GM19324 (cell line): ENCODE measurements at regions not wholly inside any gene's neighbourhood (a gene's known extent, or its start where the extent isn't known, plus 50 kb on each side); places are given as distances from the start of the nearest gene placed in this dataset.
"Not testable (repeated sequence)": the region's sequence is repeated elsewhere in the genome, so short reads cannot be mapped to it uniquely, and the experiment has no call there.

Experiments used
- ATAC-seq: cut with Tn5 transposase; IDR thresholded peaks from one replicate; pipeline ENCODE4 v1.9.1; 2021; ENCODE audit warnings: mild to moderate bottlenecking, moderate library complexity; ENCODE audit not compliant: unreplicated experiment, low FRiP score

DNA sequence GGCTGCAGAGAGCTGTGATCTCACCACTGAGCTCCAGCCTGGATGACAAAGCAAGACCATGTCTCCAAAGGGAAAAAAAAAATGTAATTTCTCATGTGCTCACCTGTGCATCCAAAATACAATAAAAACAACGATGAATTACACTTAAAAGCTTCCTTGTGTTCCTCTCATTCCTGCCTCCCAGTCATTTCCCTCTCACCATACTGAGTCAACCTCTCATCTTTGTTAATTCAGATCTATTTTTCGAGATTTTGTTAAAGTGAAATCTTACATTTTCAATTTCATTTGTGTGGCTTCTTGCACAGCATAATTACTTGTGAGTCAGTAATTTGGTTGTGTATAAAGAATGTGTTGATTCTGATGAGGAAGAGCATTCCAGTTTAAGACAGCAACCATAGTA lies 1203.2 kb downstream of the TMEM121 start:
- ATAC-seq = no peak

- ATAC-seq = no peak
These were observed 1207.4 kb downstream of the TMEM121 start for GRCh38 chr14:106733771-106734170.

GRCh38 chr14:106737021-106737420 lies 1210.6 kb downstream of the TMEM121 start:
- no peak for ATAC-seq

DNA sequence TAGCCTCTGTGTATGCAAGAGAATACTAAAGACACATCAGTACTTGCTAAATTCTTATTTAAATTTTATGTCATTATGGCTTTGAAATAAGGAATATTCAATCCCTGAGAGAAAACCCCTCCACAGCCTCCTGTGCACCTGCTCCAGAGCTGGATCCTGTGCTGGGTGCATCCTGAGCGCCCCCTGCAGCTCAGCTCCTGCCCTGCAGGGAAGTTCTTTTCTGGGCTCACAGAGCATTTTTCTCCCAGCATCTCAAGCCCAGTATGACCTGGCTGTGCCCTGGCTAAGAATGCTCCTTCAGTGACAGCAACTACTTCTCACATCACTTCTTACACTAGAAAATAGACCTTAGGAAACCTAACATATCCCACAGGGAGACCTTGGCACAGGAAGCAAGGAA lies 1211.7 kb downstream of the TMEM121 start:
- no peak for ATAC-seq

DNA sequence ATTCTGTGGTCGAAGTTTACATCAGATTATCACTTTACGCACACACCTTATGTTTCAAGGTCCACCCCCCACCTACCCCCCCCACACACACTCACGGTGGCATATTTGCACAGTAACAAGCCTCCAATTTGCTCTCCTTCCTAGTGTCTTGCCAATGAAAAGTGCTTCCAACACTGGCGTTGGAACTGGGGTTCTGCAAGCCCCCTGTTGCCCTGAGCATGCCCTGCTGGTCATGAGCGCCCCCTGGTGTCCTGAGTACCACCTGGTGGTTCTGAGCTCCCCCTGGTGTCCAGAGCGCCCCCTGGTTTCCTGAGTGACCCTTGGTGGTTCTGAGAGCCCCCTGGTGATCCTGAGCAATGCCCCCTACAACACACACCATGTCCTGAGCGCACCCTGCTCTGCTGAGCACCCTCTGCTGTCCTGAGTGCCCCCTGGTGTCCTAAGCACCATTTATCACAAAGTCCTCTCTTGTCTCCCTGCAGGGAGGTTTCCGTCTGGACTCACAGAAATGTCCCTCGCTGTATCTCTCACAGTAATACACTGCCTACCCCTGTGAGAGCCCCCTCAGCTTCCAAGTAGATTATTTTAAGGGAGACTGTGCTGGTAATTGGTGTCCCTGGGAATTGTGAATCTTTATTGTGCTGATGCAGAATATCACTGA lies 1212.3 kb downstream of the TMEM121 start:
- not testable (repeated sequence) for ATAC-seq

DNA sequence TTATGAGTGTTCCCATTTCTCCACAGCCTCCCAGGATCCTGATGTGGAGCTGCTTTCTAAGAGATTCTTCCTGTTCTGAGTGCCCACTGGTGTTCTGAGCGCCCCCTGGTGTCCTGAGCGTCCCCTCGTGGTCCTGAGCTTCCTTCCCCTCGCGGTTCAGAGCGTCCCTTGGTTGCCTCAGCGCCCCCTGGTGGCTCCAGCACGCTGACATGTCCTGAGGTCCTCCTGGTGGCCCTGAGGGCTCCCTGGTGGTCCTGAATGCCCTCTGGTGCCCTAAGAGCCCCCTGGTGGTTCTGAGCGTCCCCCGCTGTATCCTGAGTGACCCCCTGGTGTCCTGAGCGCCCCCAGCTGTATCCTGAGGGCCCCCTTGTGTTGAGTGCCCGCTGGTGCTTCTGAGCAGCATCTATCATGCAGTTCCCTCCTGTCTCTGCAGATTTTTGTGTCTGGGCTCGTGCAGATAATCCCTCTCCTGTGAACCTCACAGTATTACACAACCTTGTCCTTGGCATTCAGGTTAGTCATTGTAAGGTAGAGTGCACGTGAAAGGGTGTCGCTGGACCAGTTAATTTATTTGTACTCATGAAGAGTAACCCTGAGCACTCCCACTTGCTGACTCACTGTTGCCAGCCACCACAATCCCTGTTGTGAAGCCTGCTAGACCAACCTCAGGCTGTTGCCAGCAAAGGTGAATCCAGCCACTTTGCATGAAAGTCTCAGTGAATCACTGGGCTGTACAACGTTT lies 1214.9 kb downstream of the TMEM121 start:
- peak; percentile 75 for ATAC-seq

GRCh38 chr14:106745016-106745767 lies 1218.8 kb downstream of the TMEM121 start:
- not testable (repeated sequence) for ATAC-seq

DNA sequence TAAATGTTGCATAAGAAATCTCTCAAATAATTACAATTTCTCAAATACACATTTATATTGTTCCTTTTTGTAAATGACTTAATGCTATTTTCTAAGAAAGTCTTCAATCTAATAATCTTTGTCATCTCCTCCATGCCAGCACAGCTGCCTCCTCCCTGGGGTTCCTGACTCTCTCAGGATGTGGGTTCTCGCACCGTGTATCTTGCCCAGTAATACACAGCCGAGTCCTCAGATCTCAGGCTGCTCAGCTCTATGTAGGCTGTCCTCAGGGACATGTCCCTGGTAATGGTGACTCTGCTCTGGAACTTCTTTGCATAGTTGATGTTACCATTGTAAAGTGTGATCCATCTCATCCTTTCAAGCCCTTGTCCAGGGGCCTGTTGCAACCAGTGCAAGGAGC lies 1223.7 kb downstream of the TMEM121 start:
- ATAC-seq = not testable (repeated sequence)

- not testable (repeated sequence) for ATAC-seq
These were observed 1227.4 kb downstream of the TMEM121 start for GRCh38 chr14:106753751-106754150.

GRCh38 chr14:106757444-106757843 lies 1231.1 kb downstream of the TMEM121 start:
- ATAC-seq = not testable (repeated sequence)

DNA sequence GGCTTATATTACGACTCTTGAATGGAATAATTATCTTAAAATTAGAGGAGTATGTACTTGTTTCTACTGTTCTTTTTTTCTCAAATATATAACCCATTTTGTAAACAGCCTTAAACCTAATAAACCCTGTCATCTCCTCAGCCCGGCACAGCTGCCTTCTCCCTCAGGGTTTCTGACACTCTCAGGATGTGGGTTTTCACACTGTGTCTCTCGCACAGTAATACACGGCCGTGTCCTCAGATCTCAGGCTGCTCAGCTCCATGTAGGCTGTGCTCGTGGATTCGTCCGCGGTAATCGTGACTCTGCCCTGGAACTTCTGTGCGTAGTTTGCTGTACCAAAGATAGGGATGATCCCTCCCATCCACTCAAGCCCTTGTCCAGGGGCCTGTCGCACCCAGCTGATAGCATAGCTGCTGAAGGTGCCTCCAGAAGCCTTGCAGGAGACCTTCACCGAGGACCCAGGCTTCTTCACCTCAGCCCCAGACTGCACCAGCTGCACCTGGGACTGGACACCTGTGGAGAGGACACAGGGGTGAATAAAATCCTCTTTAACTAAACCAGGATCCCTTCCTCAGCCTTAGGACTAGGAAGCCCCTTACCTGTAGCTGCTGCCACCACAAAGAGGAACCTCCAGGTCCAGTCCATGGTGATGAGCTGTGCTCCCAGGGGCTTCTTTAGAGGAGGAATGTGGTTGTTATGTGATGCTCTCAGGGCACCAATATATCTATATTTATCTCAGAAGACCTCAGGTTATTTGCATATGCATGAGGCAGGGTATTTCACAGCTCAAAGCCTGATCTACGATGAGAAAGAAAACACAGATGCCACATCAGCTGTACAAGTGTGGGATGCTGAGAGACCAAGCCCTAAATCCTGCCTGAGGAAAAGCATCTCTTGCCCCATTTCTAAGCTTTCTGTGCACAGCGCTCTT lies 1235.8 kb downstream of the TMEM121 start:
- ATAC-seq = not testable (repeated sequence)

DNA sequence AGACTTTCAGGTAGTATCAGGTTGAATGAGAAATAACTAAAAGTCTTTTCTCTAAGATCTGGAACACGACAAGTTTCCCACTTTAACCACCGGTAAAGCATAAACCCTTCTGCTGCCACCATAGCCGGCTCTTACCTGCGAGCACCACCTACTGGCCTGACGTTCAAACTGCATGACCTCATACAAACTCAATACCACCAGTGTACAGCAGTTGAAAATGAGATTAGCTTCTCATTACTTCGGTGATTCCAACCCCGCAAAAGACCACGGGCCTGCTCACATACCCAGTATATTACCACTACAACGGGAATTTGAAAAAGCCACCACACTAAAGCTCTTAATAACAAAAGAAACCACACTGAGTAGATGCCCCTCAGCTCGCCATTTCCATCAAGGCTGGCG lies 1238.6 kb downstream of the TMEM121 start:
- peak; percentile 35 for ATAC-seq

- no peak for ATAC-seq
These were observed 1239.8 kb downstream of the TMEM121 start for GRCh38 chr14:106766145-106766544.

DNA sequence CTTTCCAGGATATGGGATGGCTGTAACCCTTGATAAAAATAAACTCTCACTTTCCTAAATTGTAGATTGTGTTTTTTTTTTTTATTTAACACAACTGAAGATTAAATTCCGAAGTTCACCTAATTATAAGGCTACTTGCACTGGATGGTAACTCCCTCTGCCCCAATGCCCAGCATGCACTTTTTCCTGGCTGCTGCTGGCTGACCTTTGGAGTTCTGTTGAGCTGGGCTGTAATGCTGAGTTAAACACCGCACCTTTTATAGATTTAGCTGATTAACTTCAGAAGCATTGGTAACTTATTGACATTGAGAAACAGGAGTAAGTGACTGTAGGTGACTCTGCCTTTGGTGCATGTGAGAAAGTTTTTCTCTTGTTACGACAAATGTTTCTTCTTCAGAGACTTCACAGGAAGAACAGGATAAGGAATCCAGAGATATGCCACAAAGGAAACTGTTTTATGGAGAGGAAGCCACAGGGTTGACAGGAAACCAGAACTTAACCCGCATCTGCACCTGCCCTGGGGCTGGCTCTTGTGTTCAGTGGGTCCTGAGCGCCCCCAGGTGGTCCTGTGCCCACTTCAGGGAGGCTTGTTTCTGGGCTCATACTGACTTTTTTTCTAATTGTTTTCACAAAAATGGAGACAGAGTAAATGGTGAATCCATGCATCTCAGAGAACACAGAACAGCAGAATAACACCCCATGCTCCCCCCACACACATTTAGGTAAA lies 1240.3 kb downstream of the TMEM121 start:
- not testable (repeated sequence) for ATAC-seq

DNA sequence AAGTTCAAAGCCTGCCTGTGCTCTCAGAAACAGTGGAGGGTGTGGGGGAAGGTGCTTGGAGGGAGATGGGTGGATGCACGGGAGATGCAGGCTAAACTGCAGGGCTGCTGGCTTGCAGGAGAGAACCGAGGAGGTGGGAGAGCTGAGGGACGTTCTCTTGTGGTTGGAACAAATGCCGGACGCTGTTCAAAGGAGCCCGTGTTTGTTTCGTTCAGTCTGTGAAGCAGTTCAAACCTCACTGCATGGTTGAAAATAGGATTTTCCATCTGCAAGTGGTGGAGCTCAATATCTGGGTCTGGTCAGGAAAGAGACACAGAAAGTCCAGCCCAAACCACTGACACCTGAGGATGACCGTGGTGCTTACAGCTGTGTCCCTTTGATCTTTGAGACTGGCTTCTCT lies 1241.8 kb downstream of the TMEM121 start:
- not testable (repeated sequence) for ATAC-seq

- ATAC-seq = not testable (repeated sequence)
These were observed 1242.8 kb downstream of the TMEM121 start for GRCh38 chr14:106768972-106769700.

DNA sequence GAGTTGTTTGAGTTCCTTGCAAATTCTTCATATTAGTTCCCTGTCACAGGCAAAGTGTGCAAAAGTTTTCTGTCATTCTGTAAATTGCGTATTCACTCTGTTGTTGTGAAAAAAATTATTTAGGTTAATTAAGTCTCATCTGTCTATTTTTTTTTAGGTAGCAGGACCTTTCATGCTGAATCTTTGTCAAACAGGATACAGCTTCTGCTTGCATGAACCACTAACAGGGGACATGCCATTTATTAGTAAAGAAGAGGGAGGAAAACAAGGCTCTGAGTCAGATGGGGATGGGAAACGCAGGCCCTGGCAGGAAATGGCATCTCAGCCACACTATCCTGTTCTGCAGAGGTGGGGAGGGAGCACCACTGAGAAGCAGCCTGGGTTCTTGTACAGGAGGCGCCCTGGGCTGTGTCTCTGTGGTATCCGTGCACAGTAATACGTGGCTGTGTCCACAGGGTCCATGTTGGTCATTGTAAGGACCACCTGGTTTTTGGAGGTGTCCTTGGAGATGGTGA lies 1243.8 kb downstream of the TMEM121 start:
- ATAC-seq = not testable (repeated sequence)

DNA sequence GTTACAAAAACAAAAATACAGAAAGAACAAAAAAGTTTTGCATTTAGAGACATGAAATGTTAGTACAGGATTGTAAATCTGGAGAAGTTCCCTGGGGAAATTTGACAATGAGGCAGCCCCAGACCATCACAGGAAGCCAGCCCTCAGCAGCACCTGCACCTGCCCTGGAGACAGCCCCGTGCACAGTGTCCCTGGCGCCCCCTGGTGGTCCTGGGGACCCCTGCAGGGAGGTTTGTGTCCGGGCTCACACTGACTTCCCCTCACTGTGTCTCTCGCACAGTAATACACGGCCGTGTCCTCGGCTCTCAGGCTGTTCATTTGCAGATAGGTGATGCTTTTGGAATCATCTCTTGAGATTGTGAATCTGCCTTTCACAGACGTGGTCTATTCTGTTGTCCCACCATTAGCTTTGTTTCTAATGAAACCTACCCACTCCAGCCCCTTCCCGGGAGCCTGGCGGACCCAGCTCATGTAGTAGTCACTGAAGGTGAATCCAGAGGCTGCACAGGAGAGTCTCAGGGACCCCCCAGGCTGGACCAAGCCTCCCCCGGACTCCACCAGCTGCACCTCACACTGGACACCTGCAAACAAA lies 1248.6 kb downstream of the TMEM121 start:
- ATAC-seq = not testable (repeated sequence)
